Pancreas (tissue), 10 donors: ENCODE measurements at regions not wholly inside any gene's neighbourhood (a gene's known extent, or its start where the extent isn't known, plus 50 kb on each side); places are given as distances from the start of the nearest gene placed in this dataset.

Experiments used
- ATAC-seq, 4 donors: fragments of 200-7000 bp; cut with Tn5 transposase; one replicate each; pipeline versions ENCODE4 v1.8.0 to v1.9.1; 2020; ENCODE audit warnings: mild to moderate bottlenecking in 4 of 4, moderate library complexity in 4 of 4
- DNase-seq, 6 donors: peaks; one replicate each; pipeline ENCODE4 v3.0.0-alpha.2; 2020
- FAIRE-seq: peaks from 2 replicates; lab custom pipeline; 2012; peaks lifted over from hg19 to GRCh38; lab: Jason Lieb, UNC
- H3K27ac ChIP-seq, 4 donors: fragments of 200-600 bp; sonication (generic); 1 replicate in 3 of 4; 2 replicates in 1 of 4; pipeline versions ENCODE4 v1.5.0 to v1.8.0; 2020
- H3K27me3 ChIP-seq, 4 donors: fragments of 200-600 bp; one replicate each; pipeline ENCODE4 v1.8.0; 2021
- H3K36me3 ChIP-seq, 3 donors: fragments of 200-600 bp; sonication (generic) in 1 of 3; one replicate each; pipeline versions ENCODE4 v1.5.0 to v1.8.0; 2020 to 2021
- H3K4me1 ChIP-seq, 3 donors: fragments of 200-600 bp; one replicate each; pipeline ENCODE4 v1.8.0; 2021
- H3K4me3 ChIP-seq, 4 donors: fragments of 200-600 bp; sonication (generic) in 2 of 4; one replicate each; pipeline versions ENCODE4 v1.5.0 to v1.8.0; 2020 to 2021
- H3K9me3 ChIP-seq, 4 donors: fragments of 200-600 bp; one replicate each; pipeline ENCODE4 v1.8.0; 2021
- WGBS, 2 donors: extraction: QIAGEN DNeasy Blood & Tissue Kit; methylation state at CpG; one replicate each; pipeline ENCODE4 v1.1.7; 2013; 5-methylcytosine and 5-hydroxymethylcytosine counted together
- intact Hi-C, 3 donors: fragments of 100-400 bp; cut with DNase I; formaldehyde crosslinking; loops; one replicate each; pipeline versions ENCODE4 v1.11.1 to v1.14.2; 2022
- TF ChIP-seq, protein P1 (sequence below), 4 donors: fragments of 200-600 bp; sonication (generic) in 3 of 4; IDR thresholded peaks; one replicate each; pipeline versions ENCODE4 v1.5.0 to v1.8.0; 2021; ENCODE audit warnings: antibody characterized with exemption in 4 of 4
- donor health status: healthy with polysubstance abuse.
- donor health status: DM: no; HTN: no; CAD: no; lungs with moderate emphysema.
- donor health status: DM: no; HTN: no; CAD: no.
- donor health status: control.
- donor health status: control.
- donor health status: Bipolar disorder and iron deficiency.
- donor health status: DM: yes; HTN: yes; CAD: no.
- donor health status: DM: no; HTN: no; CAD: no.
- donor health status: DM: no; HTN: no; CAD: no.
- donor health status: DM: yes; HTN: yes; CAD: no.

DNA sequence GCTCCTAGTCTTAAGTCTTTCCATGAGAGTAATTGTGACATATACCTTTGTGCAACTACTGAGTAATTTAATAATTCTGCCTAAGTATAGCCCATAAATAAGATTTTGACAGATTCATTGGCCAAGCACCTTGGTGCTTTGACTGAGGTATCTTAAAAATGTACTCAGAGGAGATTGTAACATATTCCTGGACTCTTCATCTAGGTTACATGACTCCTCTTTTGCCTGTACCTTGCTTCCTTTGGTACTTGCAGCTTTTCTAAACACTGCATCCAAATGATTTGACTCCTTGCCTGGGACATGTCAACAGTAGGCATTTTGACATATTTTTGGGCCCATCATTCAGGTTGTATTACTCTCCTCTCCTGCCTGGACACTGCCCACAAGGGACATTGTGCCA is 1125.0 kb upstream of the AMELY start:
- H3K9me3 ChIP-seq: no peaks in the 10 kb centered on the region
- intact Hi-C loops: no loop called here
- no peaks in the 10 kb centered on the region for H3K4me1 ChIP-seq
- no peak overlapping the region for H3K27ac ChIP-seq
- FAIRE-seq: no peak
- no peaks in the 10 kb centered on the region for H3K36me3 ChIP-seq
- H3K4me3 ChIP-seq: no peak overlapping the region
- TF ChIP-seq, protein P1, sequence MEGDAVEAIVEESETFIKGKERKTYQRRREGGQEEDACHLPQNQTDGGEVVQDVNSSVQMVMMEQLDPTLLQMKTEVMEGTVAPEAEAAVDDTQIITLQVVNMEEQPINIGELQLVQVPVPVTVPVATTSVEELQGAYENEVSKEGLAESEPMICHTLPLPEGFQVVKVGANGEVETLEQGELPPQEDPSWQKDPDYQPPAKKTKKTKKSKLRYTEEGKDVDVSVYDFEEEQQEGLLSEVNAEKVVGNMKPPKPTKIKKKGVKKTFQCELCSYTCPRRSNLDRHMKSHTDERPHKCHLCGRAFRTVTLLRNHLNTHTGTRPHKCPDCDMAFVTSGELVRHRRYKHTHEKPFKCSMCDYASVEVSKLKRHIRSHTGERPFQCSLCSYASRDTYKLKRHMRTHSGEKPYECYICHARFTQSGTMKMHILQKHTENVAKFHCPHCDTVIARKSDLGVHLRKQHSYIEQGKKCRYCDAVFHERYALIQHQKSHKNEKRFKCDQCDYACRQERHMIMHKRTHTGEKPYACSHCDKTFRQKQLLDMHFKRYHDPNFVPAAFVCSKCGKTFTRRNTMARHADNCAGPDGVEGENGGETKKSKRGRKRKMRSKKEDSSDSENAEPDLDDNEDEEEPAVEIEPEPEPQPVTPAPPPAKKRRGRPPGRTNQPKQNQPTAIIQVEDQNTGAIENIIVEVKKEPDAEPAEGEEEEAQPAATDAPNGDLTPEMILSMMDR (IDR thresholded peaks at IDR 0.05): no peak
- H3K27me3 ChIP-seq: no peaks in the 10 kb centered on the region
- DNase-seq: no peak
- ATAC-seq: no peak

GRCh38 chrY:8035653-8036052 is 1124.1 kb upstream of the AMELY start:
- no peak for FAIRE-seq
- Histone ChIP-seq H3K36me3 (no peaks in the 10 kb centered on the region), H3K9me3 (no peaks in the 10 kb centered on the region), H3K27me3 (no peaks in the 10 kb centered on the region), H3K4me3 (no peak overlapping the region), H3K27ac (no peak overlapping the region), H3K4me1 (no peaks in the 10 kb centered on the region)
- WGBS, 2 donors: 45% methylated on average over 2 of the region's 2 CpGs; no CpG with 5 or more reads in 1 of the 2 donors
- ATAC-seq: no peak
- no peak for DNase-seq
- intact Hi-C loops: no loop called here
- TF ChIP-seq, protein P1 (IDR thresholded peaks at IDR 0.05): no peak

GRCh38 chrY:8034673-8035072 is 1123.1 kb upstream of the AMELY start:
- no peak for FAIRE-seq
- Histone ChIP-seq H3K27me3 (no peaks in the 10 kb centered on the region), H3K9me3 (no peaks in the 10 kb centered on the region), H3K27ac (no peak overlapping the region), H3K4me3 (no peak overlapping the region), H3K36me3 (no peaks in the 10 kb centered on the region), H3K4me1 (no peaks in the 10 kb centered on the region)
- 54% methylated on average over 2 of the region's 2 CpGs; no CpG with 5 or more reads in 1 of the 2 donors for WGBS, 2 donors
- intact Hi-C loops: no loop called here
- no peak for DNase-seq
- ATAC-seq: no peak
- TF ChIP-seq, protein P1 (IDR thresholded peaks at IDR 0.05): no peak

GRCh38 chrY:8033200-8033599 is 1121.6 kb upstream of the AMELY start:
- Histone ChIP-seq H3K27ac (no peak overlapping the region), H3K9me3 (no peaks in the 10 kb centered on the region), H3K36me3 (no peaks in the 10 kb centered on the region), H3K4me1 (no peaks in the 10 kb centered on the region), H3K4me3 (no peak overlapping the region), H3K27me3 (no peaks in the 10 kb centered on the region)
- ATAC-seq (no peak), FAIRE-seq (no peak), DNase-seq (no peak)
- intact Hi-C loops: no loop called here
- TF ChIP-seq, protein P1 (IDR thresholded peaks at IDR 0.05): no peak
- WGBS, 2 donors: 60% methylated on average over 2 of the region's 2 CpGs; no CpG with 5 or more reads in 1 of the 2 donors

- Histone ChIP-seq H3K36me3 (no peaks in the 10 kb centered on the region), H3K9me3 (no peaks in the 10 kb centered on the region), H3K27ac (no peak overlapping the region), H3K4me1 (no peaks in the 10 kb centered on the region), H3K27me3 (no peaks in the 10 kb centered on the region), H3K4me3 (no peak overlapping the region)
- ATAC-seq (no peak), FAIRE-seq (no peak), DNase-seq (no peak)
- TF ChIP-seq, protein P1 (IDR thresholded peaks at IDR 0.05): no peak
- 91% methylated on average over 1 of the region's 1 CpG; no CpG with 5 or more reads in 1 of the 2 donors for WGBS, 2 donors
- intact Hi-C loops: no loop called here
Measured at GRCh38 chrY:8020540-8020939, 1109.0 kb upstream of the AMELY start.
